HFFc6 (cell line): ENCODE measurements at regions not wholly inside any gene's neighbourhood (a gene's known extent, or its start where the extent isn't known, plus 50 kb on each side); places are given as distances from the start of the nearest gene placed in this dataset.

Source experiments
- DNase-seq: peaks from one replicate; pipeline ENCODE4 v3.0.0-alpha.2; 2018
- H3K27ac Mint-ChIP-seq: 2 replicates; pipeline ENCODE4 v1.8.0; 2020; ENCODE audit warnings: mild to moderate bottlenecking, mixed read lengths
- H3K27me3 Mint-ChIP-seq: 2 replicates; pipeline ENCODE4 v1.8.0; 2021; ENCODE audit warnings: mild to moderate bottlenecking, moderate library complexity, mixed read lengths; ENCODE audit not compliant: insufficient read depth
- H3K36me3 Mint-ChIP-seq: 2 replicates; pipeline ENCODE4 v1.8.0; 2021; ENCODE audit warnings: low read depth, mixed read lengths
- H3K4me1 Mint-ChIP-seq: 2 replicates; pipeline ENCODE4 v1.8.0; 2020; ENCODE audit warnings: low read depth, mixed read lengths
- H3K4me3 Mint-ChIP-seq: 2 replicates; pipeline ENCODE4 v1.8.0; 2020; ENCODE audit warnings: mild to moderate bottlenecking, moderate library complexity, mixed read lengths
- H3K9me3 Mint-ChIP-seq: 2 replicates; pipeline ENCODE4 v1.8.0; 2020; ENCODE audit warnings: mild to moderate bottlenecking, mixed read lengths
- TF ChIP-seq, protein P1 (sequence below): fragments of 200-600 bp; sonication (generic); IDR thresholded peaks from 2 replicates; pipeline ENCODE4 v1.5.0; 2021; ENCODE audit warnings: antibody characterized with exemption, mild to moderate bottlenecking

DNA sequence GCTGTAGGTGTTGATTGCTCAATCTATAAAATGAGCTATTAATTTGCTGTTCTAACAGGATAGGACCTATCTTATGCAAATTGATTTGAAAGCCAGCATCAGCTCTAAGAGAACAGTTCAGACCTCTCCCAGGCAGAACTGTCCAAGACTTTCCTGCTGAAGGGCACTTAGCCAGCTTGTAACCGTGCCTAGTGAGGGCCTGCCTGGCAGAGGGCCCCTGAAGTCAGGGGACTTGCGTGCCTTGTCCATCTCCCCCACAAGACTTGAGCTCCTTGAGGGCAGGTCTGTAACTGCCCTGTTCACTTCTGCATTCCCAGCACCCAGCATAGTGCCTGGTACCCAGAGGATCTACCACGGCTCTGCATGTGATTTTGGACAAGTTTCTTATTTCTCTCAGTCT, 293.4 kb downstream of the CDK5RAP2 start:
- peaks cover 2% of the 10 kb centered on the region; the same call in 1 of the 2 replicates for H3K27me3 Mint-ChIP-seq
- no peak overlapping the region for H3K27ac Mint-ChIP-seq
- no peaks in the 10 kb centered on the region for H3K36me3 Mint-ChIP-seq
- no peak for DNase-seq
- no peak overlapping the region for H3K4me3 Mint-ChIP-seq
- no peaks in the 10 kb centered on the region for H3K4me1 Mint-ChIP-seq
- H3K9me3 Mint-ChIP-seq = peaks cover 6% of the 10 kb centered on the region; the same call in 1 of the 2 replicates
- TF ChIP-seq, protein P1, sequence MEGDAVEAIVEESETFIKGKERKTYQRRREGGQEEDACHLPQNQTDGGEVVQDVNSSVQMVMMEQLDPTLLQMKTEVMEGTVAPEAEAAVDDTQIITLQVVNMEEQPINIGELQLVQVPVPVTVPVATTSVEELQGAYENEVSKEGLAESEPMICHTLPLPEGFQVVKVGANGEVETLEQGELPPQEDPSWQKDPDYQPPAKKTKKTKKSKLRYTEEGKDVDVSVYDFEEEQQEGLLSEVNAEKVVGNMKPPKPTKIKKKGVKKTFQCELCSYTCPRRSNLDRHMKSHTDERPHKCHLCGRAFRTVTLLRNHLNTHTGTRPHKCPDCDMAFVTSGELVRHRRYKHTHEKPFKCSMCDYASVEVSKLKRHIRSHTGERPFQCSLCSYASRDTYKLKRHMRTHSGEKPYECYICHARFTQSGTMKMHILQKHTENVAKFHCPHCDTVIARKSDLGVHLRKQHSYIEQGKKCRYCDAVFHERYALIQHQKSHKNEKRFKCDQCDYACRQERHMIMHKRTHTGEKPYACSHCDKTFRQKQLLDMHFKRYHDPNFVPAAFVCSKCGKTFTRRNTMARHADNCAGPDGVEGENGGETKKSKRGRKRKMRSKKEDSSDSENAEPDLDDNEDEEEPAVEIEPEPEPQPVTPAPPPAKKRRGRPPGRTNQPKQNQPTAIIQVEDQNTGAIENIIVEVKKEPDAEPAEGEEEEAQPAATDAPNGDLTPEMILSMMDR = no peak

DNA sequence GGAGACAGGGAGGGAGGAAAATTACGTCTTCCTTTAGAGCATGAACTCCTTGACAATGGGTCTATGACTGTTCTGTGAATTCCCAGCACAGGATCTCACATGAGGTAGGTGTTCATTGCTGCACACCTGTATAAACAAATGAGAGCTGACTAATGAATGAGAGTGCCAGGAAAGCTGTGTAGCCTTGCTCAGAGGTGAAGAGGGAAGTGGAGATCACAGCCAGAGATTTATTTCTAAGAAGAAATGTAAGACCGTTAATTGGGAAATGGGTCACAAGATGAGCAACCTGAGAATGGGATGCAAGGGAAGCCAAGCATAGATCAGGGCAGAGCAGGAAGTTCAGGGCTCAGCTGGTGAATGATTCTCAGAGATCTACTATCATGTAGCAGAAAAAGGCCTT, 295.1 kb downstream of the CDK5RAP2 start:
- Mint-ChIP-seq H3K27me3 (peaks cover 2% of the 10 kb centered on the region; the same call in 1 of the 2 replicates), H3K4me1 (no peaks in the 10 kb centered on the region), H3K9me3 (peaks cover 6% of the 10 kb centered on the region; the same call in 1 of the 2 replicates), H3K27ac (no peak overlapping the region), H3K36me3 (no peaks in the 10 kb centered on the region), H3K4me3 (no peak overlapping the region)
- TF ChIP-seq, protein P1 = no peak
- no peak for DNase-seq

DNA sequence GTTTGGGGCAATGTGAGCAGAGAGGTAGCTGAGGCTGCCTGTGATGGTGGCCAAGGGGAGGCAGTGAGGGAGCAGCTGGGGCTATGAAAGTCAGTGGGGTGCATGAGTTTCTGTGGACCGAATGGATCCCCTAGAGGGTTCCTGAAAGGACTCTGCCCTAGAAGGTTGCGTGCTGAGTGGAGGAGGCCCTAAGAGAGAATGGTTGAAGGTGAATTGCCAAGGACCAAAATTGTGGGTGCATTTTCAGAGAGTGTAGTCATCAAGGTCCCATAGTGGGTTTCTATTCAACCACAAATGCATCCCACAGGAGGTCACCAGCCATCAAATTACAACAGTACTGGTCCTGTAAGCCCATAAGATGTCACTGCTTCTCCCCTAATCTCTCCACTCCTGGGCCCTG, 298.3 kb downstream of the CDK5RAP2 start:
- peaks cover 2% of the 10 kb centered on the region; the same call in 1 of the 2 replicates for H3K27me3 Mint-ChIP-seq
- TF ChIP-seq, protein P1 = no peak
- H3K9me3 Mint-ChIP-seq = peaks cover 19% of the 10 kb centered on the region; the same call in 1 of the 2 replicates
- no peak for DNase-seq
- H3K4me1 Mint-ChIP-seq = no peaks in the 10 kb centered on the region
- H3K4me3 Mint-ChIP-seq = no peak overlapping the region
- H3K36me3 Mint-ChIP-seq = no peaks in the 10 kb centered on the region
- no peak overlapping the region for H3K27ac Mint-ChIP-seq

DNA sequence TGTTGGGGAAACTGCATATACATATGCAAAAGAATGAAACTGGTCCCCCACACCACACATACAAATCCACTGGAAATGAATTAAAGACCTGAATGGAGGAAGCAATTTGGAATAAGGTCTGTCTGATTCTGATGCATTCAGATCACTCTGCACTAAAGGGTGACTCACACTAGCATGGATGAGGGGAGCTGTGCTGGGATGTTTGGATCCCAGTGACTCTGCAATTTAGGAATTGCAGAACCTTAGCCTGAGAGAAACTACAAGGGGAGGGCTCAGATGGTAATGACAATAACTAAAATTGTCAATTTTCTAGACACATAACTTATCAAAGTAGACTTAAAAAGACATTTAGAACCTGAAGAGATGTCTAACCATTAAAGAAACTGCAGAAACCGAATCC, 312.0 kb downstream of the CDK5RAP2 start:
- no peak overlapping the region for H3K27ac Mint-ChIP-seq
- TF ChIP-seq, protein P1 = no peak
- no peaks in the 10 kb centered on the region for H3K27me3 Mint-ChIP-seq
- peaks cover 9% of the 10 kb centered on the region for H3K9me3 Mint-ChIP-seq
- no peaks in the 10 kb centered on the region for H3K4me1 Mint-ChIP-seq
- H3K4me3 Mint-ChIP-seq = no peak overlapping the region
- DNase-seq = no peak
- no peaks in the 10 kb centered on the region for H3K36me3 Mint-ChIP-seq

DNA sequence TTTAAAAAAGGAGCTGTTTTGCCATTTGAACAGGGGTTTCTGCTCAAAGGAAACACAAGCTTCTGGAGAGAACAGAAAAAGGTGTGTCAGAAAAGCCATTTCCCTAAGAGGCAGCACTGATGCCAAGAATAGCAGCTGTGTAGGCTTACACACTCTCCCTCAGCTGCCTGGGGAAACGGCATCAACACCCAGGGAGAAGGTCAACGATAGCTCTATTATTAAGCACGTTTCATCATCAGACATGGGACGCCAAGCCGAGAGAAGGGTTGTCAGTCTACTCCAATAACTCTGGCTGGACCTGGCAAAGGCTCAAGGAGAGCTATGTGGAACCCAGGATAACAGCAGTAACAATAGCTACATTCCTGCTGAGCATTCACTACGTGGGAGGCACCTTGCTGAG, 314.2 kb downstream of the CDK5RAP2 start:
- Mint-ChIP-seq H3K4me3 (no peak overlapping the region), H3K9me3 (peaks cover 4% of the 10 kb centered on the region), H3K27me3 (peaks cover 5% of the 10 kb centered on the region; the same call in 1 of the 2 replicates), H3K27ac (no peak overlapping the region), H3K36me3 (no peaks in the 10 kb centered on the region), H3K4me1 (no peaks in the 10 kb centered on the region)
- TF ChIP-seq, protein P1 = no peak
- no peak for DNase-seq

DNA sequence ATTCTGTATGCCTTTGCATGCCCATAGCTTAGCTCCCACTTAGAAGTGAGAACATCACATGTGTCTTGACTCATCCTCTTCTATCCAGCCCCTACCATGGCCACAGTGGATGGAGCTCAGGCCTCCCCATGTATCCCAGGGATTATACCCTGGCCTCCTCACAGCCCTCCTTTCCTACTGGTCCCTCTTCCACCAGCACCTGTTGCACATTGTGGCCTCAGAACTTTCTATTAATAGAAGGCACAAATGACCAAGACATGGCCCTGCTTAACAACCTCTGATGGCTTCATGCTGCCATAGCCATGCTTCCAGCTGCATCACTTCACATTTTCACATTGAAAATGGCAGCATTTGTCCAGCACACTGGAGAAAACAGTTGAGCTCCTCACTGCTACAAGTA, 315.4 kb downstream of the CDK5RAP2 start:
- TF ChIP-seq, protein P1 = no peak
- peaks cover 5% of the 10 kb centered on the region; the same call in 1 of the 2 replicates for H3K27me3 Mint-ChIP-seq
- no peaks in the 10 kb centered on the region for H3K4me1 Mint-ChIP-seq
- no peak overlapping the region for H3K4me3 Mint-ChIP-seq
- H3K36me3 Mint-ChIP-seq = no peaks in the 10 kb centered on the region
- H3K9me3 Mint-ChIP-seq = peaks cover 4% of the 10 kb centered on the region
- H3K27ac Mint-ChIP-seq = no peak overlapping the region
- no peak for DNase-seq
